ENCODE measurements at regions not wholly inside any gene's neighbourhood (a gene's known extent, or its start where the extent isn't known, plus 50 kb on each side); places are given as distances from the start of the nearest gene placed in this dataset.
"Not testable (repeated sequence)": the region's sequence is repeated elsewhere in the genome, so short reads cannot be mapped to it uniquely, and the experiment has no call there.

GRCh38 chr4:24181005-24181404 lies 291.2 kb upstream of the PPARGC1A start:
- Mint-ChIP-seq H3K4me3 (no peak overlapping the region), H3K4me1 (ENCODE audit: low read depth) (no peaks in the 10 kb centered on the region), H3K27me3 (ENCODE audit: low read depth) (no peaks in the 10 kb centered on the region), H3K9me3 (ENCODE audit: insufficient read depth) (peaks cover 5% of the 10 kb centered on the region), H3K27ac (no peak overlapping the region), H3K36me3 (ENCODE audit: low read depth) (no peaks in the 10 kb centered on the region)
- POLR2A ChIA-PET = no interaction called here
- CTCF ChIA-PET = no interaction called here
- ATAC-seq = no peak
- DNase-seq = no peak

- H3K9me3 Mint-ChIP-seq (ENCODE audit: insufficient read depth) = peaks cover 5% of the 10 kb centered on the region
- no peak overlapping the region for H3K27ac Mint-ChIP-seq
- ChIA-PET POLR2A (no interaction called here), CTCF (no interaction called here)
- ATAC-seq (no peak), DNase-seq (no peak)
- H3K4me1 Mint-ChIP-seq (ENCODE audit: low read depth) = no peaks in the 10 kb centered on the region
- H3K36me3 Mint-ChIP-seq (ENCODE audit: low read depth) = no peaks in the 10 kb centered on the region
- H3K27me3 Mint-ChIP-seq (ENCODE audit: low read depth) = no peaks in the 10 kb centered on the region
- H3K4me3 Mint-ChIP-seq = no peak overlapping the region
Measured at GRCh38 chr4:24180586-24180985, 290.7 kb upstream of the PPARGC1A start.

GRCh38 chr4:24179201-24179840 lies 289.5 kb upstream of the PPARGC1A start:
- Mint-ChIP-seq H3K4me3 (no peak overlapping the region), H3K36me3 (ENCODE audit: low read depth) (no peaks in the 10 kb centered on the region), H3K27me3 (ENCODE audit: low read depth) (no peaks in the 10 kb centered on the region), H3K9me3 (ENCODE audit: insufficient read depth) (peaks cover 5% of the 10 kb centered on the region), H3K27ac (no peak overlapping the region), H3K4me1 (ENCODE audit: low read depth) (no peaks in the 10 kb centered on the region)
- DNase-seq = no peak
- no peak for ATAC-seq
- POLR2A ChIA-PET = no interaction called here
- CTCF ChIA-PET = no interaction called here

GRCh38 chr4:24177443-24177842 lies 287.6 kb upstream of the PPARGC1A start:
- H3K27ac Mint-ChIP-seq; ATAC-seq; H3K4me3 Mint-ChIP-seq; POLR2A ChIA-PET; DNase-seq; H3K9me3 Mint-ChIP-seq (ENCODE audit: insufficient read depth); H3K4me1 Mint-ChIP-seq (ENCODE audit: low read depth); H3K36me3 Mint-ChIP-seq (ENCODE audit: low read depth); H3K27me3 Mint-ChIP-seq (ENCODE audit: low read depth); CTCF ChIA-PET: not testable (repeated sequence)

GRCh38 chr4:24175707-24176106 lies 285.9 kb upstream of the PPARGC1A start:
- CTCF ChIA-PET = no interaction called here
- no peak overlapping the region for H3K27ac Mint-ChIP-seq

GRCh38 chr4:24174602-24175001 lies 284.8 kb upstream of the PPARGC1A start:
- ChIA-PET CTCF (no interaction called here), POLR2A (no interaction called here)
- Mint-ChIP-seq H3K4me3 (no peak overlapping the region), H3K27me3 (ENCODE audit: low read depth) (no peaks in the 10 kb centered on the region), H3K9me3 (ENCODE audit: insufficient read depth) (peaks cover 5% of the 10 kb centered on the region), H3K36me3 (ENCODE audit: low read depth) (no peaks in the 10 kb centered on the region), H3K4me1 (ENCODE audit: low read depth) (no peaks in the 10 kb centered on the region), H3K27ac (no peak overlapping the region)
- ATAC-seq (no peak), DNase-seq (no peak)

More at GRCh38 chr4:24175707-24176106, 285.9 kb upstream of the PPARGC1A start:
- H3K4me3 Mint-ChIP-seq = no peak overlapping the region
- peaks cover 5% of the 10 kb centered on the region for H3K9me3 Mint-ChIP-seq (ENCODE audit: insufficient read depth)
- H3K36me3 Mint-ChIP-seq (ENCODE audit: low read depth) = no peaks in the 10 kb centered on the region
- POLR2A ChIA-PET = no interaction called here
- no peaks in the 10 kb centered on the region for H3K4me1 Mint-ChIP-seq (ENCODE audit: low read depth)
- ATAC-seq (no peak), DNase-seq (no peak)
- H3K27me3 Mint-ChIP-seq (ENCODE audit: low read depth) = no peaks in the 10 kb centered on the region

GRCh38 chr4:24172406-24172805 lies 282.6 kb upstream of the PPARGC1A start:
- POLR2A ChIA-PET = no interaction called here
- CTCF ChIA-PET = no interaction called here
- H3K4me3 Mint-ChIP-seq = no peak overlapping the region

GRCh38 chr4:24169956-24170355 lies 280.1 kb upstream of the PPARGC1A start:
- no peaks in the 10 kb centered on the region for H3K9me3 Mint-ChIP-seq (ENCODE audit: insufficient read depth)

More at GRCh38 chr4:24172406-24172805, 282.6 kb upstream of the PPARGC1A start:
- Mint-ChIP-seq H3K36me3 (ENCODE audit: low read depth) (no peaks in the 10 kb centered on the region), H3K9me3 (ENCODE audit: insufficient read depth) (peaks cover 5% of the 10 kb centered on the region), H3K4me1 (ENCODE audit: low read depth) (no peaks in the 10 kb centered on the region), H3K27ac (no peak overlapping the region), H3K27me3 (ENCODE audit: low read depth) (no peaks in the 10 kb centered on the region)
- no peak for ATAC-seq
- no peak for DNase-seq

GRCh38 chr4:24168658-24169057 lies 278.8 kb upstream of the PPARGC1A start:
- ATAC-seq = no peak
- no peak overlapping the region for H3K27ac Mint-ChIP-seq
- no peaks in the 10 kb centered on the region for H3K36me3 Mint-ChIP-seq (ENCODE audit: low read depth)
- no peaks in the 10 kb centered on the region for H3K9me3 Mint-ChIP-seq (ENCODE audit: insufficient read depth)
- CTCF ChIA-PET = no interaction called here
- no peaks in the 10 kb centered on the region for H3K27me3 Mint-ChIP-seq (ENCODE audit: low read depth)
- H3K4me1 Mint-ChIP-seq (ENCODE audit: low read depth) = no peaks in the 10 kb centered on the region
- POLR2A ChIA-PET = no interaction called here
- H3K4me3 Mint-ChIP-seq = no peak overlapping the region
- no peak for DNase-seq

More at GRCh38 chr4:24169956-24170355, 280.1 kb upstream of the PPARGC1A start:
- no peak overlapping the region for H3K4me3 Mint-ChIP-seq
- DNase-seq = no peak
- H3K4me1 Mint-ChIP-seq (ENCODE audit: low read depth) = no peaks in the 10 kb centered on the region
- ChIA-PET CTCF (no interaction called here), POLR2A (no interaction called here)
- H3K36me3 Mint-ChIP-seq (ENCODE audit: low read depth) = no peaks in the 10 kb centered on the region
- no peak for ATAC-seq
- H3K27me3 Mint-ChIP-seq (ENCODE audit: low read depth) = no peaks in the 10 kb centered on the region
- no peak overlapping the region for H3K27ac Mint-ChIP-seq

- Mint-ChIP-seq H3K9me3 (ENCODE audit: insufficient read depth) (no peaks in the 10 kb centered on the region), H3K4me1 (ENCODE audit: low read depth) (no peaks in the 10 kb centered on the region), H3K36me3 (ENCODE audit: low read depth) (no peaks in the 10 kb centered on the region), H3K27ac (no peak overlapping the region), H3K4me3 (no peak overlapping the region), H3K27me3 (ENCODE audit: low read depth) (no peaks in the 10 kb centered on the region)
- ChIA-PET CTCF (no interaction called here), POLR2A (no interaction called here)
- DNase-seq (no peak), ATAC-seq (no peak)
Measured at GRCh38 chr4:24166501-24166900, 276.7 kb upstream of the PPARGC1A start.

GRCh38 chr4:24164797-24165196 lies 274.9 kb upstream of the PPARGC1A start:
- POLR2A ChIA-PET = no interaction called here
- no peak for DNase-seq
- Mint-ChIP-seq H3K27ac (no peak overlapping the region), H3K27me3 (ENCODE audit: low read depth) (no peaks in the 10 kb centered on the region), H3K36me3 (ENCODE audit: low read depth) (no peaks in the 10 kb centered on the region), H3K9me3 (ENCODE audit: insufficient read depth) (no peaks in the 10 kb centered on the region), H3K4me3 (no peak overlapping the region), H3K4me1 (ENCODE audit: low read depth) (no peaks in the 10 kb centered on the region)
- CTCF ChIA-PET = no interaction called here
- no peak for ATAC-seq

- ChIA-PET POLR2A (no interaction called here), CTCF (no interaction called here)
- no peaks in the 10 kb centered on the region for H3K27me3 Mint-ChIP-seq (ENCODE audit: low read depth)
- ATAC-seq (no peak), DNase-seq (no peak)
- H3K36me3 Mint-ChIP-seq (ENCODE audit: low read depth) = no peaks in the 10 kb centered on the region
- H3K4me3 Mint-ChIP-seq = no peak overlapping the region
- H3K9me3 Mint-ChIP-seq (ENCODE audit: insufficient read depth) = no peaks in the 10 kb centered on the region
- H3K4me1 Mint-ChIP-seq (ENCODE audit: low read depth) = no peaks in the 10 kb centered on the region
- H3K27ac Mint-ChIP-seq = no peak overlapping the region
Measured at GRCh38 chr4:24164054-24164693, 274.3 kb upstream of the PPARGC1A start.

- Mint-ChIP-seq H3K4me1 (ENCODE audit: low read depth) (no peaks in the 10 kb centered on the region), H3K36me3 (ENCODE audit: low read depth) (no peaks in the 10 kb centered on the region), H3K27me3 (ENCODE audit: low read depth) (no peaks in the 10 kb centered on the region), H3K4me3 (no peak overlapping the region), H3K9me3 (ENCODE audit: insufficient read depth) (no peaks in the 10 kb centered on the region), H3K27ac (no peak overlapping the region)
- CTCF ChIA-PET = no interaction called here
- POLR2A ChIA-PET = no interaction called here
- ATAC-seq (no peak), DNase-seq (no peak)
Measured at GRCh38 chr4:24163314-24163713, 273.5 kb upstream of the PPARGC1A start.

Data from activated CD8-positive, alpha-beta T cell treated with anti-CD3 and anti-CD28 coated beads, Interleukin-2, amount 10 ng/mL, durations not matched to agents 7 days and 5 days (primary cell).